NCI-H524 treated with DMSO at 0.1 percent for 48 hours (cell line): ENCODE measurements at regions not wholly inside any gene's neighbourhood (a gene's known extent, or its start where the extent isn't known, plus 50 kb on each side); places are given as distances from the start of the nearest gene placed in this dataset.
"Not testable (repeated sequence)": the region's sequence is repeated elsewhere in the genome, so short reads cannot be mapped to it uniquely, and the experiment has no call there.

Source experiments
- DNase-seq: peaks from one replicate; lab custom pipeline; 2025; lab: John Stamatoyannopoulos, UW

DNA sequence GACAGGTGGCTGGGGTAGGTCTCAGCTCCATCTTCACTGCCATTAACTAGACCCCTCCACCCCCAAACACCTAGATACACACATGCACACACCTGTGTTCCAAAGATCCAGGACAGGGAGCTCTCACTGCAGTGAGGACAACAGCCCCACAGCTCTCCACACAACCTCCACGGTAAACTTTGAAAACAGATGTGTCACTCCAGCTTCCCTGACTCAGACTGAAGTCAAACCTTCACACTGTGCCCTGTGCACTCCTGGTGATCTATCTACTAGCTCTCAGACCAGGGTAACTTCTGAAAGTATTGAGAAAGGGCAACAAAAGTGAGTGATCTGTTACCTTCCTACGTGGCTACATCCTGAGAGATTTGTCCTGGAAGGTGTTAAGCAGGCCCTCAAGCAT, 519.8 kb downstream of the XPNPEP1 start:
- no peak for DNase-seq

DNA sequence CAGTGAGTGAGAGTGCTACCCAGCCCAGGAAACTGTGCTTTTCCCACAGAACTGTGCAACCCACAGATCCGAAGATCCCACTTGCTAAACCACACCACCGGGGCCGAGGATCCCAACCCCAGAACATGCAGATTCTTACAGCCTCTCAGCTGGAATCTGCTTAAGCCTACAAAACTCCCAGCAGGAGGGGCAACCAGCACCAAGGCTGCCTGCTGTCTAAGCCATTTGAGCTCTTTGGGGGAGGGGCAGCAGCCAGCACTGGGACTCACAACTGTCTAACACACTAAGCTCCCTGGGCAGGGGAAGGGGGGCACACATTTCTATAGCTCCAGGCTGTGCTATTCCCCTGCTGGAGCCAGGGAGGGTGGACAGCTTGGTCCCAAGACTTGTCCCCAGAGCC, 529.9 kb downstream of the XPNPEP1 start:
- DNase-seq, result no peak

DNA sequence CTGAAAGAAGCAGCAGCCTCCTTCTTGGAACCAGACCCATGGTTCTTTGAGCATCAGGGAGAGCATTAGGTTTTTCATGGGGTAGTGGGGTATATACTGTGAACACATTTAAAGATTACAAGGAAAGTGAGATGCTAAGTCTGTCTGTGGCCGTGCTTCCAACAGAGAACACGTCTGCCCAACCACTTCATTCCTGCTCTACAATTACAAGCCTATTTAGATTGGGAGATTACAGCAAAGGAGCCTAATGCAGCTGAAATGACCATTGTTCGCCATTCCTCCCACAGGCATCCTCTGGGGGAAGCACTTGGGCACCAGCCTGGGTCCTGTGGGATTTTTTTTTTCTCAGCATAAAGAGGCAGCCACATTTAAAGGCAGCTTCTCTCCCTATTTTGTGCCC, 536.4 kb downstream of the XPNPEP1 start:
- DNase-seq, result no peak

DNA sequence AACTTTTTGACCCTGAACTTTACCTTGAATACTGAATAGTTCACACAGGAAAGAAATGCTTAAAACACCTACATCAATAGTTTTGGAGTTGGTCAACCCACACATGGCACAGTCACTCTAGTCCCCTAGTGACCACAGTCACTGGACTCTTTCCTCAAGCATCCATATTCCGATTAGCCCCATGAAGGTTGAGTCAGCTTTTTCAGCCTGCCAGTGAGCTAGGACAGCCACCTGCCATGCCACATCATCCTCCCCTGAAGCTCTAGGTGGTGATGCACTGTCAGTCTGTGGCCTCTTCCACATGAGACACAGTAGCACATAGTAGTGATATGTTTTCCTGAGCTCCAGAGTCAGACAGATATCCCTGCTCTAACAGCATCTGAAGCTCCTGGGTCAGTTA, 537.2 kb downstream of the XPNPEP1 start:
- no peak for DNase-seq

DNA sequence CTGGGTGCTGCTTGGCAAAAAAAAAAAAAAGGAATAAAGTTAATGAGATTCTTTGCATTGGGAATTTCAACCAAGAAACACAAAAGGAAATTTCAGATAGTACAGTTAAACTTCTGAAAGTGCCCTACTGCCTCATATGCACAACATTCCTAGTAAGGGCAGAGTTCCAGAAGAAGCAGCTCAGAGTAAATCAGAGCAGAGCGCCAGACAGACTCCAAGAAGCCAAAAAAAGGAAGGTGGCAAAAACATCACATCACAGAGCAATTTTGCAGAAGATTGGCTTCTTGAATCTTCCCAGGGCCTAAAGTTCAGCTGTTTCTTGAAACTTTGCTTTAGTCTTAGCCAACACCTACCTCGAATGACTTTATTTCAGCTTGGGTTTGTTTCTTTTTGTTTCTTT, 544.1 kb downstream of the XPNPEP1 start:
- no peak for DNase-seq

DNA sequence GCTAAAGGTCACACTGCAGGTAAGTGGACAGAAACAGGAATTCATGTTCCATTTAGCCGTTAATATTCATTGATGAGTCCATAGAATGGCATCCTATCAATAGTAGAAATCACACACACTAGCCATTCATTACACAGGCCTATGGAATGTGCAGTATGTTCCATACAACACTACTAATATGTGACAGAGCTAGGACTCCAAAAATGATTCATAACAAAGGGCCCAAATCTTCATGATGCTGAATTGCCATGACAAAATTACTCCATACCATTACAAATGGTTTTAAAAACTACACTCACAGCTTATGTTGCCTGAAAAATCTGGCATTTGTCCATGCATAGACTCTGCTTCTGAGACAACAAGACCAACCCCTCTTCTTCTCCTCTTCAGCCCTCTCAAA, 549.1 kb downstream of the XPNPEP1 start:
- no peak for DNase-seq

DNA sequence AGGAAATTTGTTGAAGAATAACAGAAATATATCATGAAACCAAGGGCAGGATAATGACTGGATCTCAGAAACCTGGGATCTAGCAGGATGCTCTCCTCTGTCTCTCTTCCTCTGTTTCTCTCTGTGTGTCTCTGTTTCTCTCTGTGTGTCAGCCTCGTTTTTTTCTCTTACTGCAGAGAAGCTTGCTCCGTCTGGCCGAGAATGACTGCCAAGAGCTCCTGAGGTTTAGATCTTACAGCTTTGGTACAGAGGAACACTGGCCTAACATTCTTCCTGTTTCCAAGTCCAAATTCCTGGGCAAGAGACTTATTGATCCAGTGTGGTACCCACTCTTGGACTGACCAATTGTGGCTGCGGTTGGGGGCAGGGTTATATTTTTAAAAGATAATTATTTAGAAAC, 564.0 kb downstream of the XPNPEP1 start:
- no peak for DNase-seq

DNA sequence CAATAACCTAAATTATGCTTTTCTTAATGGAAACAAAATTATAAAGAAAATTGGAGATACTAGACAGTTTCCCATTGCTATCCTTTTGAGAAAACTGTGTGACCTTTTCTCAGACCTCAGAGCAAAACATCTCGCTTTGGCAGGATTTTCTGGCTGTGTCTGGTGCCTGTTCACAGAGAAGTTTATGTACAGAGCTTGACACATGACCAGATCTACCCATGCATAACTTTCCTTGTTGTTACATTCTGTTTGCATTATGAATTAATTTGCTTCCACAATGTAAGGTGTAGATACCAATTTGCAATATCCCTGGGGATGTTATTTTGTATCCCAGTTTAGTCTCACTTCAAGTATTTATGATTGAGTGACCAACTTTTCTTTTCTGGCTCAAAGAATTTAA, 565.0 kb downstream of the XPNPEP1 start:
- no peak for DNase-seq

DNA sequence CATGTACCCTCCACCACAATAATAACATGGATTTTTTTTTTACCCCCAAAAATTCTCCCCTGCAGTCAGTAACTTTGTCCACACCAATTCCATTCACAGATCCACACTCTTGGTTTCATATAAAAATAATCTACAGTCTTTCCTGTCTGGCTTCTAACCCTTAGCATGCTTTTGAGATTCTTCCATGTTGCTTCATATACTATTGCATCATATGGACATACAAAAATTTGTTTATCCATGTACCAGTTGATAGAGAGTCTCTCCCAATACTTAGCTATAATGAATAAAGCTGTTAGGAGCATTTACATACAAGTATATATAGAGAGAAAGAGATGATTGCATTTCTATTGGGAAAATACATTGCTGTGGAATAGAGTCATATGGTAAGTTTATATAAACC, 575.0 kb downstream of the XPNPEP1 start:
- DNase-seq, result no peak

DNA sequence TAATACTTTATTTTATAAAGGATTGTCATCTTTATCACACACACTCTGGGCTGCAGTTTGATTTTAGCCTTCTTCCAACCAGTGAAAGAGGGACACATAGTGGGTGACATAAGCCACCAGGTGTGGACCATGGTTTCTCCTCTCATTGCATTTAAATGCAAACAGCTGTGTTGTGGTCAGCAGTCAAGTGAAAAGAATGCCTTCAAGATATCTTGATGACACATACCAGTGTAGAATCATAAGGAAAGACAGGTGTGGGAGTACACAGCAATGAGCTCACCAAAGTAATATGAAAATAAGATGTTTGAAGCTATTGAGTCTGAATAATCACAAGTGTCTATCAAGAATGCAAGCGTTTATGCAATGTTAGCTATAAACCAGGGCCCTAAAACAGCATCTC, 580.0 kb downstream of the XPNPEP1 start:
- no peak for DNase-seq

DNA sequence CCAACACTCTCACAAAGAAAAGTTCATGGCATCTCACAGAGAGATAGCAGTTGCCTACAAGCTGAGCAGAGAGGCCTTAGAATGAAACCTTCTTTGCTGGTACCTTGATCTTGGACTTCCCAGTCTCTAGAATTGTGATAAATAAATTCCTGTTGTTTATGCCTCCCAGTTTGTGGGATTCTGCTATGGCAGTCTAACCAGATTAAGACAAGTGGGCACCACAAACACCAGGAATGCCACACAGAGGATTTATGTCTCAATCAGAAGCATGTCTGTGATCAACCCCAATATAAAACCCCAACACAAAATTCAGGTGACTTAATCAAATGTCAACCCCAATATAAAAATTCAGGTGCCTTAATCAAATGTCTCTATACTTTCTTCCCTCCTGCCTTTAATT, 581.3 kb downstream of the XPNPEP1 start:
- DNase-seq, result no peak

DNA sequence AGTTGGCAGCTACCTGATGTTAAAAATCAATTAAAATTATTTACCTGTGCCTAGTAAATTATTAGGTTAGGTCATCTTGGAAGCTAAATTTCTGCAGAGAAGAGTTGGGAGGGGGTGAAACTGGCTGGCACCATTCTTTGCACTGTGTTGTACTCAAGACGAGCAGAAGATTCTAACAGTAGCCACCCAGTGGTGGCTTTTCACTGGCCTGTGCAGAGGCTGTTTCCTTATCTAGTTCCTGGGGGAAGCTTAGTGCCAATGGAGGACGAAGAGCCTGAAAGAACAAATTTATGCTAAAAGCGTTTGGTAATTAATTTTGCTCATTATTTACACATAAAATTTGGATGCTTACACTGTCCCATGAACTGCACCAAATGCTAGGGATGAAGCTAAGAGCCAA, 595.3 kb downstream of the XPNPEP1 start:
- DNase-seq, result no peak

DNA sequence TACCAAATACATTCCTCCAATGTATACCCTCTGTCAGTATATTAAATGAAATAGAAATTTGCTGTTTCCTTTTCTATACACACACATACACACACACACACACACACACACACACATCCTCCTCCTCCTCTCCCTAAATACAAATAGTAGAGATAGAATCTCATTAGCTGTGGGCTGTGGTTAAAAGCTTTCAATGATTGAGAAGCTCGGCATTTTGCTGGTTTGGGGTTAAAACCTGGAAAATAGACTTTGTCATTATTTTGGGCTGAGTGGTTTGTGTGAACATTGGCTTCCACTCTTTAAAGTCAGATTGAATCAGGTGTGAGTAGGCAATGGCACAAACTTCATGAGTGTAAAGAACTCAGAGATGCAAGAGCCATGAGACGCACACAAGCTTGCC, 596.0 kb downstream of the XPNPEP1 start:
- no peak for DNase-seq

DNA sequence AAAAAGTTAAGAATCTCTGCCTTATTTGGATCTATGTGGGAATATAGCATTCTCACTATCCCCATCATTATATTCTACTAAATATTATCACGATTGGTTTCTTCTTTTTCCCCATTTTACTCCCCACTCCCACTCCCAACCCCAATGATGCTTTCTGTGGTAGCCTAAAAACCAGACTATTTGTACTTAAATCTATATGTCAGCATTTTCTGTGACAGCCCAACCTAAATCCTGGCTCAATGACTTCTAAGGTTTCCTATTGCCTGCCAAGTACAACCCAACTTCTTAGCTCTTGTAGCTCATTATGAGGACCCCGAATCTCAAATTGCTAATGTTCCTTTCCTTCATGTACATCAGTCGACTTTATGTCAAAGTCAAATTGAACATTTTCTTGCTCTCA, 598.6 kb downstream of the XPNPEP1 start:
- no peak for DNase-seq

DNA sequence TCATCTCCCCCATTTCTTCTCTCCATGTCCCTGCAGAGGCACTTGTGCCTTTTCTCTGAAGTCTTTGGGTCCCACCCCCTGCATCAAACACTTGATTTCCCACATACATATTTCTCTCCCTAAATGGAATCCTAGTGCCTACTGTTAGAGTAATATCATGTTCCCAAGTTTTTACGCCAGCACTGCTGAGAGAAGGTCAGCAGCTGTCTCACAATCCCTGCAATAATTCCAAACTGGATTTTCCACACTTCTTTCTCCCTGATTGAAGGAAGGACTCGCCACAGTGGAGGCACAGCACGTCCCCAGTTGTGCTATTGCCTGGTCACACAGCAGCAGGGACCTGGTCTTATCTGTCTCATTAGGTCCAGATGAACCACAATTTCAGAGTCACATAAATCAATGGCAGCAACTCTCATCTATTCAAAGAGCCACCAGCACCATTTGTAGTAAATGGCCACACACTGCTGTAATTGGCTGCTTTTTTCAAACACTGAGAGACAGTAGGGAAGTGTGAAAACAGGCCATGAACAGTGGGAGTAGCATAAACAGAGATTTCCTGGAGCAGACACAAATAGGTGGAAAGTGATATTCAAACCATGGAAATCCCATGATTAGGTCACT, 605.5 kb downstream of the XPNPEP1 start:
- DNase-seq, result no peak

DNA sequence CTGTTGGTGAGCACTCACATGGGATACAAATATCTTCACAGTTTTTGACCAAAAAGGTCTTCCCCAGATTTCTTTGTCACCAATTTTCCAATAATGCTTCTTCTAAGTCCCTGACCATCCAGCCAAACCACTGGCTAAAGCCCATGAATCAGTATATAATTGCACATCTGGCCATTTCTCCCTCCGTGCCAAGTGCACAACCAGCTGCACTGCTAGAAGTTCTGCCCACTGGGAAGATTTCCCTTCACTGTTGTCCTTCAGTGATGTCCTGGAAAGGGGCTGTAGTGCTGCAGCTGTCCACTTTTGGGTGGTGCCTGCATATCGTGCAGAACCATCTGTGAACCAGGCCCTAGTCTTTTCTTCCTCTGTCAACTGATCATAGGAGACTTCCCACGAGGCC, 609.3 kb downstream of the XPNPEP1 start:
- DNase-seq, result not testable (repeated sequence)

DNA sequence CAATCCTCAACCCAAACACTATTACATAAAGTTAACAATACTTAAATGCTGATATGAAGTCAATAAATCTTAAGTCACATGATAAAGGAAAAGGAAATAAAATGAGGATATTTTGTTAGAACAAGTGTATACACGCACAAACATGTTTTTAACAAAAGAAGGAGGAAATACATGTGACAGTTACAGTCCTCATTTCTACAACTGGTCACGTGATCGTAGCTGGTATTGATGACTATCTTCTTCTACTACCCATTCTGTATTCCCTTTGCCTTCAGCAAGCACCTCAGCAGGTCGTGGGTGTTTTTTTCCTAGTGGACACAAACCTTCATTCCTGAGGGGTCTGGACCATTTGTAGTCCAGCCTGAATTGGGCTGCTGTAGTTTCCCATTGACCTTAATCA, 610.8 kb downstream of the XPNPEP1 start:
- not testable (repeated sequence) for DNase-seq

DNA sequence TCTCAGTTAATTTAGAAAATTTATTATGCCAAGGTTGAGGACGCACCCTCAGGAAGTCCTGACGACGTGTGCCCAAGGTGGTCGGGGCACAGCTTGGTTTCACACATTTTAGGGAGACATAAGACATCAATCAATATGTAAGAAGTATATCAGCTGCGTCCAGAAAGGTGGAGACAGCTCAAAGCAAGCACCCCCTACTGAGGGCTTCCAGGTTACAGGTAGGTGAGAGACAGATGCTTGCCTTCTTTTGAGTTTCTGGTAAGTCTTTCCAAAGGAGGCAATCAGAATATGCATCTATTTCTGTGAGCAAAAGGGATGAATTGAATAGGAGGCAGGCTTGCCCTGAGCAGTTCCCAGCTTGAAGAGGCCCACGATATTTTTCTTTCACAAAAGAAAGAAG, 614.3 kb downstream of the XPNPEP1 start:
- DNase-seq, result no peak

DNA sequence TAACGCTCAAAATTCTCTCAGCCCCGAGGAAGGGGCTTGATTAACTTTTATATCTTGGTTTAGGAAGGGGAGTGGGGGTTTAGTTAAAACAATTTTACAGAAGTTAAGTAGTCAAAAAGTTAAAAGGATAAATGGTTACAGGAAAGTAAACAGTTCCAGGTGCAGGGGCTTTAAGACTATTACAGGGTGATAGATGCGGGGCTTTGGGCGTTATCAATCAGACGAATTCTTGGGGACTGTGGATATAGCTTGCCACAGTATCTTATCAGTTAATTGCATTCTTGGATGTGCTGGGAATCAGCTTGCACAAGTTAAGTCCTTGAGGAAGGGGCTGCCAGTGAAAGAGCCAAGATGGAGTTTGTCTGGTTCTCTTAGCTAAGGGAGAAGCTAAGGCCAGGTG, 616.2 kb downstream of the XPNPEP1 start:
- DNase-seq, result not testable (repeated sequence)

DNA sequence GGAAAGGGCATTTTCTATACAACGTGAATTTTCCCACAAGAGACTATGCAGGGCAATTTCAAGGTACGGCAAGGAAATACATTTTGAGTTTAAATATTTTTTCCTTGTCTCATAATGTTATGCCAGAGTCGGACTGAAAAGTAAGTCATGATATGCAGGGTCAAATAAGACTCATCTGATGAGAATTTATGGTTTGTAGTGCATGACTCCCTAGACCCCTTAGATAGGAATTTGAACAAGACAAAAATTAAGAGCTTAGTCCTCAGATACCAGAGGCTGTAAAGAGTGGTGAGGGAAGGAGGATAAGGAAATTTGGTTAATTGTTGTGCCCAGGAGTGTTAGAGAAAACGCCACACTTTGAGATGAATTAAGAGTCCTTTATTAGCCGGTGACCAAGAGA, 616.6 kb downstream of the XPNPEP1 start:
- no peak for DNase-seq

DNA sequence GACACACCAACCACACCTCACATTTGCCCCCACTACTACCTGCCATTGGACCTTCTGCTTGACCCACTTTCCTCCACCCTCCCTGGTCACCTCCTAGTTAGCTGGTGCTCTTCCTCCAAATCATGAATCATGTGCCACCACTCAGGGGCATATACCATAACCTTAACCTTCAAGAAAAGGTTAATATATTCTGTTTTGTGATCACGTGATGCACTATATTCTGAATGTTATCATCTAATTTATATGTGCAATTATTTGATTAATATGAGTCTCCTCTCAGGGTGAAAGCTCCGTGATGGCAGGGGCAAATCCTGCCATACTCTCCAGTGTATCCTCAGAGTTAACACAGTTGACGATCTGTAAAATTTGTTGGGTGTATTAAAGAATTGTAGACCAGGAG, 635.5 kb downstream of the XPNPEP1 start:
- DNase-seq, result no peak

DNA sequence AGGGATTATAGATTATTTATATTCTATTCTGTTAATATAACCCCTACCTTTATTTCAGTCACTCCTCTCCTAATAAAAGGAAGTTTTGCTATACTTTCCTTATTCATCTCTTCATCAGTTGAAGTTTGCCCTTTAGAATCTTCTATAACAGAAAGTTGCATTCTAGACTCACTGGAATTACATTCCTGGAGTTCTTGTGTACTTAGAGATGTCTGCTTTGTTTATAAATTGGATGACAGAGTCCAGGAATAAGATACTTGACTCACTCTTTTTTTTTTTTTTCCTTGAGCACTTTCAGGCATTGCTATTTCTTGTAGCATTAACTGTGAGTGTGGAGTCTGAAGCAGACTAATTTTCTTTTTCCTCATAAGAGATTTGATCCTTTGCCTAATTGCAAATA, 640.8 kb downstream of the XPNPEP1 start:
- no peak for DNase-seq

DNA sequence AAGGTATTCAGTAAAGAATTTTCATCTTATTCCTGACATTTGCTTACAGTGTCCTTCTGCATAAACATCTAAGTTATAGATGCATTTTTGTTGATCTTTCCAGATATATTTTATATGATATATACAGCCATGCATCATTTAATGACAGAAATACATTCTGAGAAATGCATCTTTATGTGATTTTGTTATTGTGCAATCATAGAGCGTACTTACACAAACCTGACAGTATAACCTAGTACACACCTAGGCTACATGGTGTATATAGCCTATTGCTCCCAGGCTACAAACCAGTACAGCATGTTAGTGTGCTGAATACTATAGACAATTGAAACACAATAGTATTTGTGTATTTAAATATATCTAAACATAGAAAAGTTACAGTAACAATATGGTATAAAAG, 642.0 kb downstream of the XPNPEP1 start:
- no peak for DNase-seq

DNA sequence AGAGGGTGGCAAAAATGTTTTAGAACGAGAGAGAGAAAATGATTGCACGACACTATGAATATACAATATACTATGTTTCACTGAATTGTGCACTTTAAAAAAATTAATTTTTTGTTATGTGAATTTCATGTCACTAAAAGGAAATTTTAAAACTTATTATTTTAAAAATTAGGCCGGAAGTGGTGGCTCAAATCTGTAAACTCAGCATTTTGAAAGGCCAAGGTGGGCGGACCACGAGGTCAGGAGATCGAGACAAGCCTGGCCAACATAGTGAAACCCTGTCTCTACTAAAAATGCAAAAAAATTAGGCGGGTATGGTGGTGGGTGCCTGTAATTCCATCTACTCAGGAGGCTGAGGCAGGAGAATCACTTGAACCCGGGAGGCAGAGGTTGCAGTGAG, 642.5 kb downstream of the XPNPEP1 start:
- DNase-seq, result no peak

DNA sequence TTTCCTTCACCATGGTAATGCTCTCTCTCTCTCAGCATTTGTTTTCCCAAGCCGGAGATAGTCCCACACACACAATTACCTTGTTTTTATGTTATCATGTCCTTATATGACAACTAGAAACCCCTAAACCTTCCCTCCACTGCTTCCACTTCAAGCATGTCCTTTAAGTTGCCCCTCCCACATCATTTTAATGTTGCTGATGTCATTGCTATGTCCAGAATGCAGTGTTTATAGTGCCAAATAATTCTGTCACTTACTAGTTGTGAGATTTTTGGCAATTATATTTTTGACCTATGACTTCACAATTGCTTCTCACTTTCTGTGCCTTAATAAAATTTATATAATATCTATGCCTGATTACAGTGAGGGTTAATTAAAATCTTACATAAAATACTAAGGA, 645.9 kb downstream of the XPNPEP1 start:
- no peak for DNase-seq
